GM12878 (cell line): ENCODE measurements at regions not wholly inside any gene's neighbourhood (a gene's known extent, or its start where the extent isn't known, plus 50 kb on each side); places are given as distances from the start of the nearest gene placed in this dataset.

Experiments used
- ATAC-seq: fragments of 200-7000 bp; cut with Tn5 transposase; 3 replicates; pipeline ENCODE4 v1.9.1; 2020; ENCODE audit warnings: mild to moderate bottlenecking, moderate library complexity
- BruUV-seq: library from RNA; stranded (reverse); fragments of 400-500 nt; replicated peaks from 2 replicates; lab custom pipeline; 2021; lab: Mats Ljungman, UMichigan
- CTCF ChIA-PET: fragments of 300-600 bp; sonication (Branson Sonifier 250); formaldehyde crosslinking; extraction: SDS; loops from one replicate; lab custom pipeline; 2021; ENCODE audit warnings: inconsistent platforms; lab: Yijun Ruan, JAX
- POLR2A ChIA-PET: fragments of 350-600 bp; formaldehyde crosslinking; extraction: SDS; loops from one replicate; lab custom pipeline; 2021; ENCODE audit warnings: inconsistent platforms; lab: Charles Lee
- RAD21 ChIA-PET: fragments of 300-600 bp; sonication (Branson Sonifier 250); formaldehyde crosslinking; loops from one replicate; lab custom pipeline; 2023; ENCODE audit warnings: antibody characterized with exemption; ENCODE audit not compliant: unreplicated experiment; lab: Charles Lee
- SMC1A ChIA-PET: fragments of 300-600 bp; sonication (Branson Sonifier 250); formaldehyde crosslinking; loops from one replicate; lab custom pipeline; 2023; ENCODE audit not compliant: unreplicated experiment, uncharacterized antibody; lab: Charles Lee
- DNase-seq: peaks from one replicate; pipeline ENCODE4 v3.0.0-alpha.2; 2011; ENCODE audit warnings: low read depth, low spot score
- FAIRE-seq: peaks from 3 replicates; lab custom pipeline; 2011; peaks lifted over from hg19 to GRCh38; lab: Jason Lieb, UNC
- H2AFZ ChIP-seq: 2 replicates; pipeline ENCODE4 v1.6.0; 2011; ENCODE audit warnings: low read depth, low read length, control low read depth; ENCODE audit not compliant: control insufficient read depth
- H3K27ac ChIP-seq: 2 replicates; pipeline ENCODE4 v1.5.1; 2011; ENCODE audit warnings: control low read depth; ENCODE audit not compliant: control insufficient read depth, insufficient read depth
- H3K27me3 ChIP-seq, 2 experiments: replicated peaks in 1 of 2; 2 replicates each; pipeline versions ENCODE4 v1.6.0 to v1.6.1; 2011; ENCODE audit warnings: low read length in 1 of 2; ENCODE audit not compliant: control insufficient read depth in 2 of 2, insufficient read depth in 2 of 2
- H3K36me3 ChIP-seq, 2 experiments: 2 replicates each; pipeline ENCODE4 v1.5.1; 2011; ENCODE audit warnings: low read length in 1 of 2; ENCODE audit not compliant: control insufficient read depth in 2 of 2, insufficient read depth in 2 of 2
- H3K4me1 ChIP-seq: 2 replicates; pipeline ENCODE4 v1.6.1; 2011; ENCODE audit warnings: mild to moderate bottlenecking, low read length, moderate library complexity, mixed read lengths; ENCODE audit not compliant: control insufficient read depth, insufficient read depth
- H3K4me2 ChIP-seq: 2 replicates; pipeline ENCODE4 v1.6.0; 2011; ENCODE audit warnings: control low read depth; ENCODE audit not compliant: control insufficient read depth, insufficient read depth
- H3K4me3 ChIP-seq: fragments of 200-600 bp; sonication (generic); 2 replicates; pipeline ENCODE4 v1.5.1; 2016
- H3K79me2 ChIP-seq: 2 replicates; pipeline ENCODE4 v1.6.0; 2011; ENCODE audit warnings: low read length; ENCODE audit not compliant: control insufficient read depth, insufficient read depth
- H3K9ac ChIP-seq: 2 replicates; pipeline ENCODE4 v1.8.0; 2011; ENCODE audit warnings: low read length, control low read depth, mixed read lengths; ENCODE audit not compliant: control insufficient read depth, insufficient read depth
- H3K9me3 ChIP-seq: replicated peaks from 3 replicates; pipeline ENCODE4 v1.5.1; 2011; ENCODE audit warnings: mild to moderate bottlenecking, low read length; ENCODE audit not compliant: control insufficient read depth, insufficient read depth
- H4K20me1 ChIP-seq: 2 replicates; pipeline ENCODE4 v1.6.0; 2011; ENCODE audit not compliant: control insufficient read depth, insufficient read depth
- ASH2L ChIP-seq: fragments of 300-600, 200-600 bp; sonication (generic); IDR thresholded peaks from 2 replicates; pipeline ENCODE4 v1.6.1; 2017; ENCODE audit warnings: low read depth, mild to moderate bottlenecking, borderline replicate concordance
- BMI1 ChIP-seq: fragments of 450-650 bp; IDR thresholded peaks from 2 replicates; pipeline ENCODE4 v1.6.1; 2016; ENCODE audit warnings: mild to moderate bottlenecking, moderate library complexity, borderline replicate concordance
- ELK1 ChIP-seq: IDR thresholded peaks from 2 replicates; pipeline ENCODE4 v1.6.1; 2012; ENCODE audit warnings: low read depth, low read length, improper control_type of control experiment
- FOS ChIP-seq: IDR thresholded peaks from 3 replicates; pipeline ENCODE4 v1.6.1; 2011; ENCODE audit warnings: borderline replicate concordance; ENCODE audit not compliant: insufficient read length; ENCODE audit errors: extremely low read depth
- JUNB ChIP-seq: IDR thresholded peaks from 2 replicates; pipeline ENCODE4 v1.6.1; 2016; ENCODE audit warnings: antibody characterized with exemption, mild to moderate bottlenecking
- JUND ChIP-seq: IDR thresholded peaks from 2 replicates; pipeline ENCODE4 v1.6.1; 2012; ENCODE audit warnings: low read depth, mild to moderate bottlenecking, low read length, improper control_type of control experiment, moderate library complexity
- NFYA ChIP-seq: IDR thresholded peaks from 2 replicates; pipeline ENCODE4 v1.6.1; 2011; ENCODE audit warnings: low read depth, mild to moderate bottlenecking, low read length, improper control_type of control experiment, borderline replicate concordance
- PAX5 ChIP-seq: IDR thresholded peaks from 2 replicates; pipeline ENCODE4 v1.6.1; 2011; ENCODE audit warnings: low read depth, low read length, borderline replicate concordance
- PAX8 ChIP-seq: fragments of 450-650 bp; IDR thresholded peaks from 2 replicates; pipeline ENCODE4 v1.6.1; 2017; ENCODE audit warnings: mild to moderate bottlenecking, moderate library complexity
- RBBP5 ChIP-seq: fragments of 200-600 bp; sonication (generic); conservative IDR thresholded peaks from 2 replicates; pipeline ENCODE4 v1.6.1; 2016
- SIX5 ChIP-seq: IDR thresholded peaks from 2 replicates; pipeline ENCODE4 v1.6.1; 2011; ENCODE audit warnings: mild to moderate bottlenecking, low read depth, low read length, moderate library complexity; ENCODE audit not compliant: severe bottlenecking
- SMC3 ChIP-seq: IDR thresholded peaks from 2 replicates; pipeline ENCODE4 v1.6.1; 2011; ENCODE audit warnings: low read length, improper control_type of control experiment, borderline replicate concordance
- SUZ12 ChIP-seq: fragments of 200-600 bp; sonication (generic); IDR thresholded peaks from one replicate; pipeline ENCODE4 v1.6.1; 2018; ENCODE audit warnings: antibody characterized with exemption, mild to moderate bottlenecking; ENCODE audit not compliant: unreplicated experiment
- ZNF622 ChIP-seq: fragments of 450-650 bp; IDR thresholded peaks from 2 replicates; pipeline ENCODE4 v1.6.1; 2017; ENCODE audit warnings: mild to moderate bottlenecking, inconsistent platforms
- ZZZ3 ChIP-seq: IDR thresholded peaks from 2 replicates; pipeline ENCODE4 v1.6.1; 2011; ENCODE audit warnings: low read depth; ENCODE audit not compliant: control insufficient read depth, insufficient read length
- WGBS: methylation state at CpG from one replicate; pipeline ENCODE4 v1.1.6; 2016; ENCODE audit warnings: low lambda C conversion rate; ENCODE audit not compliant: insufficient replicate concordance, insufficient coverage; ENCODE audit errors: missing lambda C conversion rate; 5-methylcytosine and 5-hydroxymethylcytosine counted together
- in situ Hi-C: fragments of 300-500 bp; cut with MboI; formaldehyde crosslinking; loops from 9 replicates; pipeline ENCODE4 v1.14.3; 2018; ENCODE audit warnings: mixed read lengths
- intact Hi-C: fragments of 100-400 bp; cut with micrococcal nuclease; formaldehyde crosslinking; loops from one replicate; pipeline ENCODE4 v1.14.2; 2022; ENCODE audit not compliant: unreplicated experiment

- Histone ChIP-seq H3K27me3 (no peaks in the 10 kb centered on the region; a peak in 1 of 4 replicates), H3K9ac (no peak overlapping the region), H2AFZ (no peak overlapping the region), H4K20me1 (no peaks in the 10 kb centered on the region), H3K4me2 (no peak overlapping the region), H3K4me1 (no peaks in the 10 kb centered on the region), H3K27ac (no peak overlapping the region), H3K4me3 (no peak overlapping the region), H3K36me3 (no peaks in the 10 kb centered on the region), H3K79me2 (no peaks in the 10 kb centered on the region), H3K9me3 (no peaks in the 10 kb centered on the region)
- ATAC-seq = no peak
- in situ Hi-C loops = no loop called here
- no peak for TF ChIP-seq JUNB
- TF ChIP-seq PAX8 = no peak
- no peak for TF ChIP-seq FOS
- no peak for TF ChIP-seq ASH2L
- no peak for TF ChIP-seq SUZ12
- TF ChIP-seq BMI1 = no peak
- no peak for FAIRE-seq
- ChIA-PET CTCF (no interaction called here), POLR2A (no interaction called here), RAD21 (no interaction called here), SMC1A (no interaction called here)
- DNase-seq = no peak
- WGBS = 0% methylated on average over 2 of the region's 2 CpGs
- intact Hi-C loops = no loop called here
- no TSS peak for BruUV-seq
Measured at GRCh38 chr10:109432281-109432680, 491.0 kb downstream of the XPNPEP1 start.

- in situ Hi-C loops = no loop called here
- Histone ChIP-seq H4K20me1 (no peaks in the 10 kb centered on the region), H3K79me2 (no peaks in the 10 kb centered on the region), H3K4me1 (no peaks in the 10 kb centered on the region), H3K9me3 (no peaks in the 10 kb centered on the region), H3K27me3 (no peaks in the 10 kb centered on the region; a peak in 1 of 4 replicates), H3K4me3 (no peak overlapping the region), H3K9ac (no peak overlapping the region), H2AFZ (no peak overlapping the region), H3K27ac (no peak overlapping the region), H3K36me3 (no peaks in the 10 kb centered on the region), H3K4me2 (no peak overlapping the region)
- ChIA-PET POLR2A (no interaction called here), CTCF (no interaction called here), RAD21 (no interaction called here), SMC1A (no interaction called here)
- ATAC-seq = no peak
- no peak for TF ChIP-seq PAX5
- TF ChIP-seq ZNF622 = no peak
- no peak for TF ChIP-seq RBBP5
- TF ChIP-seq SMC3 = no peak
- no peak for TF ChIP-seq PAX8
- TF ChIP-seq NFYA = no peak
- TF ChIP-seq SIX5 = no peak
- TF ChIP-seq ZZZ3 = no peak
- no peak for TF ChIP-seq ELK1
- no peak for TF ChIP-seq JUND
- intact Hi-C loops = no loop called here
- WGBS = 5% methylated on average over 2 of the region's 2 CpGs
- DNase-seq = no peak
- no peak for FAIRE-seq
- no TSS peak for BruUV-seq
Measured at GRCh38 chr10:109430799-109431198, 492.5 kb downstream of the XPNPEP1 start.
